ENCODE measurements at regions not wholly inside any gene's neighbourhood (a gene's known extent, or its start where the extent isn't known, plus 50 kb on each side); places are given as distances from the start of the nearest gene placed in this dataset.
A peak's percentile ranks its signal among the peaks of the same experiment; 100 is the strongest.
"Not testable (repeated sequence)": the region's sequence is repeated elsewhere in the genome, so short reads cannot be mapped to it uniquely, and the experiment has no call there.

- DNase-seq (ENCODE audit: low read depth), result peak; percentile 27
Observed at GRCh38 chr16:14002416-14002990, 68.6 kb upstream of the MRTFB start.

- peak; percentile 80 for DNase-seq (ENCODE audit: low read depth)
Observed at GRCh38 chr16:14003074-14003570, 68.0 kb upstream of the MRTFB start.

GRCh38 chr16:14004031-14004728, 66.9 kb upstream of the MRTFB start:
- no peak for DNase-seq (ENCODE audit: low read depth)

- no peak for DNase-seq (ENCODE audit: low read depth)
Observed at GRCh38 chr16:14004729-14005315, 66.3 kb upstream of the MRTFB start.

GRCh38 chr16:14005335-14005734, 65.8 kb upstream of the MRTFB start:
- no peak for DNase-seq (ENCODE audit: low read depth)

GRCh38 chr16:14007450-14007849, 63.7 kb upstream of the MRTFB start:
- DNase-seq (ENCODE audit: low read depth), result peak; percentile 59

GRCh38 chr16:14011001-14011400, 60.1 kb upstream of the MRTFB start:
- DNase-seq (ENCODE audit: low read depth), result no peak

GRCh38 chr16:14011846-14012245, 59.3 kb upstream of the MRTFB start:
- no peak for DNase-seq (ENCODE audit: low read depth)

- DNase-seq (ENCODE audit: low read depth), result no peak
Observed at GRCh38 chr16:14013145-14013570, 58.0 kb upstream of the MRTFB start.

GRCh38 chr16:14013571-14014283, 57.4 kb upstream of the MRTFB start:
- DNase-seq (ENCODE audit: low read depth), result peak; percentile 84

GRCh38 chr16:14014284-14014625, 56.9 kb upstream of the MRTFB start:
- DNase-seq (ENCODE audit: low read depth), result no peak

- DNase-seq (ENCODE audit: low read depth), result no peak
Observed at GRCh38 chr16:14015033-14015432, 56.1 kb upstream of the MRTFB start.

- DNase-seq (ENCODE audit: low read depth), result no peak
Observed at GRCh38 chr16:14015461-14015860, 55.7 kb upstream of the MRTFB start.

- peak; percentile 76 for DNase-seq (ENCODE audit: low read depth)
Observed at GRCh38 chr16:14015948-14016347, 55.2 kb upstream of the MRTFB start.

GRCh38 chr16:14016362-14016761, 54.8 kb upstream of the MRTFB start:
- DNase-seq (ENCODE audit: low read depth), result not testable (repeated sequence)

- DNase-seq (ENCODE audit: low read depth), result no peak
Observed at GRCh38 chr16:14017886-14018285, 53.2 kb upstream of the MRTFB start.

GRCh38 chr16:14018851-14019250, 52.3 kb upstream of the MRTFB start:
- no peak for DNase-seq (ENCODE audit: low read depth)

GRCh38 chr16:14020141-14020540, 51.0 kb upstream of the MRTFB start:
- no peak for DNase-seq (ENCODE audit: low read depth)

Data from M059J (cell line).